ENCODE measurements at regions not wholly inside any gene's neighbourhood (a gene's known extent, or its start where the extent isn't known, plus 50 kb on each side); places are given as distances from the start of the nearest gene placed in this dataset.

GRCh38 chr6:169130113-169130512, 123.5 kb downstream of the THBS2 start:
- TF ChIP-seq GATA2 (IDR thresholded peaks at IDR 0.05; ENCODE audit: low read depth, low read length), result no peak
- TF ChIP-seq GATA3 (IDR thresholded peaks at IDR 0.05; ENCODE audit: low read depth, low read length), result no peak

GRCh38 chr6:169121013-169121412, 132.6 kb downstream of the THBS2 start:
- TF ChIP-seq GATA3 (IDR thresholded peaks at IDR 0.05; ENCODE audit: low read depth, low read length), result no peak
- TF ChIP-seq GATA2 (IDR thresholded peaks at IDR 0.05; ENCODE audit: low read depth, low read length), result no peak

GRCh38 chr6:169119669-169120068, 134.0 kb downstream of the THBS2 start:
- TF ChIP-seq GATA3 (IDR thresholded peaks at IDR 0.05; ENCODE audit: low read depth, low read length) (no peak), GATA2 (IDR thresholded peaks at IDR 0.05; ENCODE audit: low read depth, low read length) (no peak)

GRCh38 chr6:169118346-169118830, 135.3 kb downstream of the THBS2 start:
- no peak for TF ChIP-seq GATA3 (IDR thresholded peaks at IDR 0.05; ENCODE audit: low read depth, low read length)
- no peak for TF ChIP-seq GATA2 (IDR thresholded peaks at IDR 0.05; ENCODE audit: low read depth, low read length)

GRCh38 chr6:169117663-169118062, 136.0 kb downstream of the THBS2 start:
- no peak for TF ChIP-seq GATA2 (IDR thresholded peaks at IDR 0.05; ENCODE audit: low read depth, low read length)
- no peak for TF ChIP-seq GATA3 (IDR thresholded peaks at IDR 0.05; ENCODE audit: low read depth, low read length)

GRCh38 chr6:169115632-169116031, 138.0 kb downstream of the THBS2 start:
- TF ChIP-seq GATA3 (IDR thresholded peaks at IDR 0.05; ENCODE audit: low read depth, low read length), result no peak
- TF ChIP-seq GATA2 (IDR thresholded peaks at IDR 0.05; ENCODE audit: low read depth, low read length), result no peak

- no peak for TF ChIP-seq GATA3 (IDR thresholded peaks at IDR 0.05; ENCODE audit: low read depth, low read length)
- no peak for TF ChIP-seq GATA2 (IDR thresholded peaks at IDR 0.05; ENCODE audit: low read depth, low read length)
Measured at GRCh38 chr6:169112483-169113320, 140.9 kb downstream of the THBS2 start.

- TF ChIP-seq GATA3 (IDR thresholded peaks at IDR 0.05; ENCODE audit: low read depth, low read length), result no peak
- TF ChIP-seq GATA2 (IDR thresholded peaks at IDR 0.05; ENCODE audit: low read depth, low read length), result no peak
Measured at GRCh38 chr6:169111203-169111602, 142.4 kb downstream of the THBS2 start.

GRCh38 chr6:169109411-169110220, 144.0 kb downstream of the THBS2 start:
- TF ChIP-seq GATA3 (IDR thresholded peaks at IDR 0.05; ENCODE audit: low read depth, low read length), result no peak
- no peak for TF ChIP-seq GATA2 (IDR thresholded peaks at IDR 0.05; ENCODE audit: low read depth, low read length)

- TF ChIP-seq GATA2 (IDR thresholded peaks at IDR 0.05; ENCODE audit: low read depth, low read length) (no peak), GATA3 (IDR thresholded peaks at IDR 0.05; ENCODE audit: low read depth, low read length) (no peak)
Measured at GRCh38 chr6:169108753-169109152, 144.9 kb downstream of the THBS2 start.

- TF ChIP-seq GATA3 (IDR thresholded peaks at IDR 0.05; ENCODE audit: low read depth, low read length) (no peak), GATA2 (IDR thresholded peaks at IDR 0.05; ENCODE audit: low read depth, low read length) (no peak)
Measured at GRCh38 chr6:169106176-169106575, 147.5 kb downstream of the THBS2 start.

GRCh38 chr6:169101981-169102380, 151.7 kb downstream of the THBS2 start:
- no peak for TF ChIP-seq GATA2 (IDR thresholded peaks at IDR 0.05; ENCODE audit: low read depth, low read length)
- TF ChIP-seq GATA3 (IDR thresholded peaks at IDR 0.05; ENCODE audit: low read depth, low read length), result no peak

- no peak for TF ChIP-seq GATA3 (IDR thresholded peaks at IDR 0.05; ENCODE audit: low read depth, low read length)
- no peak for TF ChIP-seq GATA2 (IDR thresholded peaks at IDR 0.05; ENCODE audit: low read depth, low read length)
Measured at GRCh38 chr6:169101036-169101805, 152.4 kb downstream of the THBS2 start.

All from SH-SY5Y (cell line).